Neural progenitor cell (in vitro differentiated cells): ENCODE measurements at regions not wholly inside any gene's neighbourhood (a gene's known extent, or its start where the extent isn't known, plus 50 kb on each side); places are given as distances from the start of the nearest gene placed in this dataset.
A peak's percentile ranks its signal among the peaks of the same experiment; 100 is the strongest.

Source experiments
- DNase-seq: peaks from one replicate; pipeline ENCODE4 v3.0.0-alpha.2; 2016; ENCODE audit warnings: low spot score
- H2AFZ ChIP-seq: fragments of 200-600 bp; sonication (generic); replicated peaks from 2 replicates; pipeline ENCODE4 v1.6.1; 2016; ENCODE audit warnings: antibody characterized with exemption
- H3F3A ChIP-seq: fragments of 200-600 bp; sonication (generic); 2 replicates; pipeline ENCODE4 v1.6.1; 2016; ENCODE audit warnings: antibody characterized with exemption, low read depth
- H3K27ac ChIP-seq: fragments of 200-600 bp; sonication (generic); 2 replicates; pipeline ENCODE4 v1.5.1; 2016; ENCODE audit warnings: mild to moderate bottlenecking
- H3K27me3 ChIP-seq: fragments of 200-600 bp; sonication (generic); 2 replicates; pipeline ENCODE4 v1.6.1; 2016; ENCODE audit warnings: mild to moderate bottlenecking, moderate library complexity
- H3K36me3 ChIP-seq: fragments of 200-600 bp; sonication (generic); 2 replicates; pipeline ENCODE4 v1.5.1; 2016
- H3K4me1 ChIP-seq: fragments of 200-600 bp; sonication (generic); 2 replicates; pipeline ENCODE4 v1.6.1; 2016; ENCODE audit warnings: mixed run types
- H3K4me2 ChIP-seq: fragments of 200-600 bp; sonication (generic); 2 replicates; pipeline ENCODE4 v1.6.1; 2016
- H3K4me3 ChIP-seq: fragments of 200-600 bp; sonication (generic); 2 replicates; pipeline ENCODE4 v1.5.1; 2016
- H3K79me2 ChIP-seq: fragments of 200-600 bp; sonication (generic); 2 replicates; pipeline ENCODE4 v1.6.1; 2016; ENCODE audit warnings: low read depth
- H3K9ac ChIP-seq: fragments of 200-600 bp; sonication (generic); 2 replicates; pipeline ENCODE4 v1.6.1; 2016
- H3K9me3 ChIP-seq: fragments of 200-600 bp; sonication (generic); 2 replicates; pipeline ENCODE4 v1.5.1; 2016; ENCODE audit warnings: low read depth
- H4K20me1 ChIP-seq: fragments of 200-600 bp; sonication (generic); 2 replicates; pipeline ENCODE4 v1.6.1; 2016; ENCODE audit warnings: low read depth
- H3K27ac Mint-ChIP-seq: 3 replicates; pipeline ENCODE4 v1.8.0; 2021; ENCODE audit warnings: mixed read lengths
- H3K27me3 Mint-ChIP-seq: 2 replicates; pipeline ENCODE4 v1.8.0; 2022; ENCODE audit warnings: low read depth, mild to moderate bottlenecking, inconsistent platforms, moderate library complexity, mixed read lengths; ENCODE audit not compliant: insufficient read depth
- H3K36me3 Mint-ChIP-seq: 3 replicates; pipeline ENCODE4 v1.8.0; 2021; ENCODE audit warnings: mixed read lengths
- H3K4me1 Mint-ChIP-seq: 3 replicates; pipeline ENCODE4 v1.8.0; 2021; ENCODE audit warnings: mixed read lengths
- H3K4me3 Mint-ChIP-seq: 3 replicates; pipeline ENCODE4 v1.8.0; 2021; ENCODE audit warnings: mild to moderate bottlenecking, moderate library complexity, mixed read lengths
- H3K9me3 Mint-ChIP-seq: 3 replicates; pipeline ENCODE4 v1.8.0; 2020; ENCODE audit warnings: mixed read lengths
- CTCF ChIP-seq: fragments of 200-600 bp; sonication (generic); IDR thresholded peaks from 2 replicates; pipeline ENCODE4 v1.5.1; 2017; ENCODE audit warnings: antibody characterized with exemption, mild to moderate bottlenecking
- EZH2 ChIP-seq: fragments of 200-600 bp; sonication (generic); IDR thresholded peaks from 2 replicates; pipeline ENCODE4 v1.6.1; 2017; ENCODE audit warnings: antibody characterized with exemption, mild to moderate bottlenecking, moderate library complexity
- EZH2phosphoT487 ChIP-seq: fragments of 200-600 bp; sonication (generic); IDR thresholded peaks from 2 replicates; pipeline ENCODE4 v1.6.1; 2017; ENCODE audit warnings: antibody characterized with exemption

GRCh38 chr5:104139840-104140239 lies 577.3 kb upstream of the NUDT12 start:
- H3K9me3 ChIP-seq = no peaks in the 10 kb centered on the region
- H3K4me2 ChIP-seq = no peak overlapping the region
- no peaks in the 10 kb centered on the region for H3K4me1 ChIP-seq

DNA sequence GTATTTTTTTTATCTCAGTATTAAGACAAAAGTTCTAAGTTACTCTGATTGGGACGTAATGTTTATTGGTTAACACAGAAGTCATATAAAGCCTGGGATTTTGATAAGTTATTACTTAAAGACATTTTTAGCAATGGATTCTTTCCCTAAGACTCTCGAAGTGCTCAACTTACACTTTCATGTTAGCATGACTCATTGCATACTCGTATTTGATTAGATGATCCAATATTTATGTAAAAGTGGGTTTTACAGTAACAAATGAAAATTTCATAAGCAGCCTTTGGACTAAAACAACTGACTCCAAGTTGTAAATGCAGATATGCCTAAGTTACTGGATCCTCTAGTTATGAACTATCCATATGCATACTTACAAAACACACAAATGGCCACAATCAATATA lies 567.7 kb upstream of the NUDT12 start:
- Histone ChIP-seq H4K20me1 (no peaks in the 10 kb centered on the region), H3K4me1 (no peaks in the 10 kb centered on the region), H3K27ac (no peak overlapping the region), H3K4me3 (no peak overlapping the region), H2AFZ (no peak overlapping the region), H3F3A (no peaks in the 10 kb centered on the region), H3K9me3 (no peaks in the 10 kb centered on the region), H3K36me3 (no peaks in the 10 kb centered on the region), H3K9ac (no peak overlapping the region), H3K4me2 (no peak overlapping the region), H3K27me3 (no peaks in the 10 kb centered on the region), H3K79me2 (no peaks in the 10 kb centered on the region)
- H3K36me3 Mint-ChIP-seq = no peaks in the 10 kb centered on the region
- H3K27me3 Mint-ChIP-seq = no peaks in the 10 kb centered on the region
- H3K4me3 Mint-ChIP-seq = no peak overlapping the region
- H3K27ac Mint-ChIP-seq = no peak overlapping the region
- peaks cover 4% of the 10 kb centered on the region for H3K4me1 Mint-ChIP-seq
- no peak for TF ChIP-seq EZH2
- TF ChIP-seq CTCF = no peak
- no peak for TF ChIP-seq EZH2phosphoT487
- DNase-seq = no peak
- H3K9me3 Mint-ChIP-seq = peaks cover 2% of the 10 kb centered on the region

More at GRCh38 chr5:104139840-104140239, 577.3 kb upstream of the NUDT12 start:
- H3K9ac ChIP-seq = no peak overlapping the region
- TF ChIP-seq EZH2phosphoT487 (no peak), EZH2 (no peak), CTCF (no peak)
- H3K27me3 ChIP-seq = no peaks in the 10 kb centered on the region
- Mint-ChIP-seq H3K27ac (no peak overlapping the region), H3K9me3 (no peaks in the 10 kb centered on the region), H3K36me3 (no peaks in the 10 kb centered on the region), H3K27me3 (no peaks in the 10 kb centered on the region), H3K4me1 (peaks cover 3% of the 10 kb centered on the region), H3K4me3 (no peak overlapping the region)
- H3K79me2 ChIP-seq = no peaks in the 10 kb centered on the region
- H3K4me3 ChIP-seq = no peak overlapping the region
- no peaks in the 10 kb centered on the region for H3F3A ChIP-seq
- no peaks in the 10 kb centered on the region for H3K36me3 ChIP-seq
- H4K20me1 ChIP-seq = no peaks in the 10 kb centered on the region
- no peak overlapping the region for H3K27ac ChIP-seq
- no peak overlapping the region for H2AFZ ChIP-seq
- DNase-seq = no peak

DNA sequence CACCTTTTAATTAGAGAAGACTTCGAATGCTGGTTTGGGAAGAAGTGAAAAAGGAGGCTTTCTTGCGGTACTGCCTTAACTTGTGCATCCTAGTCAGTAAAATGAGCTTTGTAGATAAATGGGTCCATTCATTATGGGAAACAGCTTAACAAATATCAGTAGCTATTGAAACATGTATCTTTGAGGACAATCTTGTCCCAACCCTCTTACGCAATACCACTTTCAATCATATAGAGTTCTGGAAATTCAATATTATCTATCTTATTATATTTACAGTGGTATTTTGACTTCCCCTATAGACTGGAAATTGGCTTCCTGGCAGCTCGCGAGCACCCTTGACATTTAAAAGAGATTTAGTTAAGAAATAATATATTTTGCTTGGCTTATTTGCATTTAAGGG lies 565.8 kb upstream of the NUDT12 start:
- Histone ChIP-seq H2AFZ (no peak overlapping the region), H3K27me3 (no peaks in the 10 kb centered on the region), H3K79me2 (no peaks in the 10 kb centered on the region), H3F3A (no peaks in the 10 kb centered on the region), H3K36me3 (no peaks in the 10 kb centered on the region), H3K27ac (no peak overlapping the region), H3K4me3 (no peak overlapping the region), H3K4me1 (no peaks in the 10 kb centered on the region), H3K4me2 (no peak overlapping the region), H3K9me3 (no peaks in the 10 kb centered on the region), H4K20me1 (no peaks in the 10 kb centered on the region), H3K9ac (no peak overlapping the region)
- Mint-ChIP-seq H3K9me3 (no peaks in the 10 kb centered on the region), H3K4me1 (peaks cover 4% of the 10 kb centered on the region), H3K27me3 (no peaks in the 10 kb centered on the region), H3K27ac (no peak overlapping the region), H3K36me3 (no peaks in the 10 kb centered on the region), H3K4me3 (no peak overlapping the region)
- no peak for TF ChIP-seq EZH2
- DNase-seq = no peak

GRCh38 chr5:104126980-104127379 lies 564.4 kb upstream of the NUDT12 start:
- no peaks in the 10 kb centered on the region for H3K4me1 ChIP-seq
- H3K27ac ChIP-seq = no peak overlapping the region
- H3K9me3 ChIP-seq = no peaks in the 10 kb centered on the region
- H3K27me3 ChIP-seq = no peaks in the 10 kb centered on the region
- H3K36me3 Mint-ChIP-seq = no peaks in the 10 kb centered on the region
- H3K4me3 Mint-ChIP-seq = no peak overlapping the region
- H2AFZ ChIP-seq = no peak overlapping the region
- no peak overlapping the region for H3K4me3 ChIP-seq
- no peak overlapping the region for H3K9ac ChIP-seq
- H3K36me3 ChIP-seq = no peaks in the 10 kb centered on the region
- H3K4me1 Mint-ChIP-seq = peaks cover 4% of the 10 kb centered on the region
- H3K4me2 ChIP-seq = no peak overlapping the region
- DNase-seq = no peak
- no peaks in the 10 kb centered on the region for H4K20me1 ChIP-seq
- TF ChIP-seq EZH2 = no peak
- TF ChIP-seq EZH2phosphoT487 = no peak
- no peak for TF ChIP-seq CTCF
- H3F3A ChIP-seq = no peaks in the 10 kb centered on the region
- no peaks in the 10 kb centered on the region for H3K79me2 ChIP-seq
- H3K9me3 Mint-ChIP-seq = no peaks in the 10 kb centered on the region
- no peaks in the 10 kb centered on the region for H3K27me3 Mint-ChIP-seq
- peak overlapping the region; percentile 9 for H3K27ac Mint-ChIP-seq
